NB4 (cell line): ENCODE measurements at regions not wholly inside any gene's neighbourhood (a gene's known extent, or its start where the extent isn't known, plus 50 kb on each side); places are given as distances from the start of the nearest gene placed in this dataset.
"Not testable (repeated sequence)": the region's sequence is repeated elsewhere in the genome, so short reads cannot be mapped to it uniquely, and the experiment has no call there.

ENCODE experiments used
- POLR2A ChIP-seq: IDR thresholded peaks from 2 replicates; pipeline ENCODE4 v1.6.1; 2011; ENCODE audit warnings: mild to moderate bottlenecking; ENCODE audit not compliant: insufficient read length; ENCODE audit errors: extremely low read depth
- TF ChIP-seq, protein P1 (sequence below): IDR thresholded peaks from one replicate; pipeline ENCODE4 v1.5.1; 2012; ENCODE audit warnings: low read depth, low read length
- TF ChIP-seq, protein P2 (sequence below): IDR thresholded peaks from 2 replicates; pipeline ENCODE4 v1.6.1; 2011; ENCODE audit warnings: low read depth, low read length

DNA sequence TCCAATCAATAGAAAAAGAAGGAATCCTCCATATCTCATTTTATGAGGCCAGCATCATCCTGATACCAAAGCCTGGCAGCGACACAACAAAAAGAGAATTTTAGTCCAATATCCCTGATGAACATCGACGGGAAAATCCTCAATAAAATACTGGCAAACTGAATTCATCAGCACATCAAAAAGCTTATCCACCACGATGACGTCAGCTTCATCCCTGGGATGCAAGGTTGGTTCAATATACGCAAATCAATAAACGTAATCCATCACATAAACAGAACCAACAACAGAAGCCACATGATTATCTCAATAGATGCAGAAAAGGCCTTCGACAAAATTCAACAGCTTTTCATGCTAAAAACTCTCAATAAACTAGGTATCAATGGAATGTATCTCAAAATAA lies 483.6 kb upstream of the CHRM3 start:
- TF ChIP-seq, protein P1, sequence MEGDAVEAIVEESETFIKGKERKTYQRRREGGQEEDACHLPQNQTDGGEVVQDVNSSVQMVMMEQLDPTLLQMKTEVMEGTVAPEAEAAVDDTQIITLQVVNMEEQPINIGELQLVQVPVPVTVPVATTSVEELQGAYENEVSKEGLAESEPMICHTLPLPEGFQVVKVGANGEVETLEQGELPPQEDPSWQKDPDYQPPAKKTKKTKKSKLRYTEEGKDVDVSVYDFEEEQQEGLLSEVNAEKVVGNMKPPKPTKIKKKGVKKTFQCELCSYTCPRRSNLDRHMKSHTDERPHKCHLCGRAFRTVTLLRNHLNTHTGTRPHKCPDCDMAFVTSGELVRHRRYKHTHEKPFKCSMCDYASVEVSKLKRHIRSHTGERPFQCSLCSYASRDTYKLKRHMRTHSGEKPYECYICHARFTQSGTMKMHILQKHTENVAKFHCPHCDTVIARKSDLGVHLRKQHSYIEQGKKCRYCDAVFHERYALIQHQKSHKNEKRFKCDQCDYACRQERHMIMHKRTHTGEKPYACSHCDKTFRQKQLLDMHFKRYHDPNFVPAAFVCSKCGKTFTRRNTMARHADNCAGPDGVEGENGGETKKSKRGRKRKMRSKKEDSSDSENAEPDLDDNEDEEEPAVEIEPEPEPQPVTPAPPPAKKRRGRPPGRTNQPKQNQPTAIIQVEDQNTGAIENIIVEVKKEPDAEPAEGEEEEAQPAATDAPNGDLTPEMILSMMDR = not testable (repeated sequence)
- TF ChIP-seq POLR2A = not testable (repeated sequence)
- TF ChIP-seq, protein P2, sequence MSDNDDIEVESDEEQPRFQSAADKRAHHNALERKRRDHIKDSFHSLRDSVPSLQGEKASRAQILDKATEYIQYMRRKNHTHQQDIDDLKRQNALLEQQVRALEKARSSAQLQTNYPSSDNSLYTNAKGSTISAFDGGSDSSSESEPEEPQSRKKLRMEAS = not testable (repeated sequence)
